ENCODE measurements at regions not wholly inside any gene's neighbourhood (a gene's known extent, or its start where the extent isn't known, plus 50 kb on each side); places are given as distances from the start of the nearest gene placed in this dataset.

- DNase-seq (ENCODE audit: low spot score, unreplicated experiment), result no peak
- H3K4me3 Mint-ChIP-seq (ENCODE audit: low read depth), result no peak overlapping the region
- no peaks in the 10 kb centered on the region for H3K27me3 Mint-ChIP-seq
- peaks cover 3% of the 10 kb centered on the region for H3K9me3 Mint-ChIP-seq (ENCODE audit: low read depth)
- no peak overlapping the region for H3K27ac Mint-ChIP-seq
- TF ChIP-seq CTCF (IDR thresholded peaks at IDR 0.05; ENCODE audit: unreplicated experiment), result no peak
- H3K4me1 Mint-ChIP-seq (ENCODE audit: low read depth), result no peaks in the 10 kb centered on the region
- no peaks in the 10 kb centered on the region for H3K36me3 Mint-ChIP-seq (ENCODE audit: insufficient read depth)
Observed at GRCh38 chr1:65505547-65506300, 85.3 kb downstream of the LEPR start.

GRCh38 chr1:65508051-65508450, 87.6 kb downstream of the LEPR start:
- Mint-ChIP-seq H3K9me3 (ENCODE audit: low read depth) (peaks cover 3% of the 10 kb centered on the region), H3K4me3 (ENCODE audit: low read depth) (no peak overlapping the region), H3K27me3 (no peaks in the 10 kb centered on the region), H3K4me1 (ENCODE audit: low read depth) (no peaks in the 10 kb centered on the region), H3K27ac (no peak overlapping the region), H3K36me3 (ENCODE audit: insufficient read depth) (no peaks in the 10 kb centered on the region)
- no peak for TF ChIP-seq CTCF (IDR thresholded peaks at IDR 0.05; ENCODE audit: unreplicated experiment)
- DNase-seq (ENCODE audit: low spot score, unreplicated experiment), result no peak

GRCh38 chr1:65509912-65510680, 89.6 kb downstream of the LEPR start:
- Mint-ChIP-seq H3K4me3 (ENCODE audit: low read depth) (no peak overlapping the region), H3K27me3 (no peaks in the 10 kb centered on the region), H3K9me3 (ENCODE audit: low read depth) (peaks cover 3% of the 10 kb centered on the region), H3K36me3 (ENCODE audit: insufficient read depth) (no peaks in the 10 kb centered on the region), H3K27ac (no peak overlapping the region), H3K4me1 (ENCODE audit: low read depth) (no peaks in the 10 kb centered on the region)
- no peak for TF ChIP-seq CTCF (IDR thresholded peaks at IDR 0.05; ENCODE audit: unreplicated experiment)
- no peak for DNase-seq (ENCODE audit: low spot score, unreplicated experiment)

GRCh38 chr1:65510961-65511360, 90.5 kb downstream of the LEPR start:
- no peak for TF ChIP-seq CTCF (IDR thresholded peaks at IDR 0.05; ENCODE audit: unreplicated experiment)
- Mint-ChIP-seq H3K4me3 (ENCODE audit: low read depth) (no peak overlapping the region), H3K36me3 (ENCODE audit: insufficient read depth) (no peaks in the 10 kb centered on the region), H3K9me3 (ENCODE audit: low read depth) (peaks cover 3% of the 10 kb centered on the region), H3K27ac (no peak overlapping the region), H3K27me3 (no peaks in the 10 kb centered on the region), H3K4me1 (ENCODE audit: low read depth) (no peaks in the 10 kb centered on the region)
- DNase-seq (ENCODE audit: low spot score, unreplicated experiment), result no peak

- DNase-seq (ENCODE audit: low spot score, unreplicated experiment), result no peak
- H3K9me3 Mint-ChIP-seq (ENCODE audit: low read depth), result peaks cover 3% of the 10 kb centered on the region
- no peaks in the 10 kb centered on the region for H3K27me3 Mint-ChIP-seq
- H3K27ac Mint-ChIP-seq, result no peak overlapping the region
- no peak overlapping the region for H3K4me3 Mint-ChIP-seq (ENCODE audit: low read depth)
- TF ChIP-seq CTCF (IDR thresholded peaks at IDR 0.05; ENCODE audit: unreplicated experiment), result no peak
- no peaks in the 10 kb centered on the region for H3K4me1 Mint-ChIP-seq (ENCODE audit: low read depth)
- H3K36me3 Mint-ChIP-seq (ENCODE audit: insufficient read depth), result no peaks in the 10 kb centered on the region
Observed at GRCh38 chr1:65512383-65512782, 91.9 kb downstream of the LEPR start.

Measured in progenitor cell of endocrine pancreas (in vitro differentiated cells).